ENCODE measurements at regions not wholly inside any gene's neighbourhood (a gene's known extent, or its start where the extent isn't known, plus 50 kb on each side); places are given as distances from the start of the nearest gene placed in this dataset.

GRCh38 chr20:24402188-24402587, 67.2 kb upstream of the SYNDIG1 start:
- Mint-ChIP-seq H3K36me3 (ENCODE audit: insufficient read depth, unreplicated experiment) (no peaks in the 10 kb centered on the region), H3K4me3 (ENCODE audit: unreplicated experiment) (no peak overlapping the region), H3K27ac (ENCODE audit: unreplicated experiment) (no peak overlapping the region), H3K27me3 (ENCODE audit: insufficient read depth, unreplicated experiment) (peaks cover 11% of the 10 kb centered on the region), H3K4me1 (ENCODE audit: low read depth, unreplicated experiment) (no peaks in the 10 kb centered on the region), H3K9me3 (ENCODE audit: unreplicated experiment) (no peaks in the 10 kb centered on the region)
- BruUV-seq (replicated peaks), result no TSS peak
- ChIA-PET POLR2A (no interaction called here), CTCF (no interaction called here)
- TF ChIP-seq CTCF (IDR thresholded peaks at IDR 0.05; ENCODE audit: insufficient read depth in 1 of 2, low read depth in 1 of 2, low read length in 1 of 2, severe bottlenecking in 1 of 2, unreplicated experiment in 1 of 2), result no peak
- intact Hi-C loops (cut with micrococcal nuclease; ENCODE audit: unreplicated experiment), result no loop called here
- Histone ChIP-seq H3K4me3 (ENCODE audit: low read depth, low read length) (no peak overlapping the region), H3K27me3 (replicated peaks; ENCODE audit: control insufficient read depth, insufficient read depth, low read length) (no peaks in the 10 kb centered on the region), H3K36me3 (ENCODE audit: control insufficient read depth, insufficient read depth, low read length) (no peaks in the 10 kb centered on the region), H3K4me1 (no peaks in the 10 kb centered on the region), H3K9me3 (no peaks in the 10 kb centered on the region; the same call in 1 of the 2 replicates)
- DNase-seq, result no peak

GRCh38 chr20:24395151-24395550, 74.3 kb upstream of the SYNDIG1 start:
- H3K27me3 ChIP-seq (replicated peaks; ENCODE audit: control insufficient read depth, insufficient read depth, low read length), result no peaks in the 10 kb centered on the region; the same call in 1 of the 2 replicates
- Mint-ChIP-seq H3K4me1 (ENCODE audit: low read depth, unreplicated experiment) (no peaks in the 10 kb centered on the region), H3K4me3 (ENCODE audit: unreplicated experiment) (no peak overlapping the region), H3K36me3 (ENCODE audit: insufficient read depth, unreplicated experiment) (no peaks in the 10 kb centered on the region), H3K27ac (ENCODE audit: unreplicated experiment) (no peak overlapping the region), H3K9me3 (ENCODE audit: unreplicated experiment) (no peaks in the 10 kb centered on the region), H3K27me3 (ENCODE audit: insufficient read depth, unreplicated experiment) (peaks cover 24% of the 10 kb centered on the region)
- no peaks in the 10 kb centered on the region for H3K9me3 ChIP-seq
- H3K4me3 ChIP-seq (ENCODE audit: low read depth, low read length), result no peak overlapping the region
- ChIA-PET CTCF (no interaction called here), POLR2A (no interaction called here)
- no peaks in the 10 kb centered on the region for H3K36me3 ChIP-seq (ENCODE audit: control insufficient read depth, insufficient read depth, low read length)
- intact Hi-C loops (cut with micrococcal nuclease; ENCODE audit: unreplicated experiment), result no loop called here
- no peak for DNase-seq
- no TSS peak for BruUV-seq (replicated peaks)
- no peaks in the 10 kb centered on the region for H3K4me1 ChIP-seq
- TF ChIP-seq CTCF (IDR thresholded peaks at IDR 0.05; ENCODE audit: insufficient read depth in 1 of 2, low read depth in 1 of 2, low read length in 1 of 2, severe bottlenecking in 1 of 2, unreplicated experiment in 1 of 2), result no peak

- no peaks in the 10 kb centered on the region for H3K9me3 Mint-ChIP-seq (ENCODE audit: unreplicated experiment)
- CTCF ChIA-PET, result no interaction called here
- no peak overlapping the region for H3K27ac Mint-ChIP-seq (ENCODE audit: unreplicated experiment)
- H3K4me1 Mint-ChIP-seq (ENCODE audit: low read depth, unreplicated experiment), result no peaks in the 10 kb centered on the region
- Histone ChIP-seq H3K9me3 (no peaks in the 10 kb centered on the region), H3K4me1 (no peaks in the 10 kb centered on the region), H3K4me3 (ENCODE audit: low read depth, low read length) (no peak overlapping the region), H3K27me3 (replicated peaks; ENCODE audit: control insufficient read depth, insufficient read depth, low read length) (no peaks in the 10 kb centered on the region; the same call in 1 of the 2 replicates), H3K36me3 (ENCODE audit: control insufficient read depth, insufficient read depth, low read length) (no peaks in the 10 kb centered on the region)
- no peak for TF ChIP-seq CTCF (IDR thresholded peaks at IDR 0.05; ENCODE audit: insufficient read depth in 1 of 2, low read depth in 1 of 2, low read length in 1 of 2, severe bottlenecking in 1 of 2, unreplicated experiment in 1 of 2)
- H3K27me3 Mint-ChIP-seq (ENCODE audit: insufficient read depth, unreplicated experiment), result peaks cover 25% of the 10 kb centered on the region
- H3K36me3 Mint-ChIP-seq (ENCODE audit: insufficient read depth, unreplicated experiment), result no peaks in the 10 kb centered on the region
- POLR2A ChIA-PET, result no interaction called here
- DNase-seq, result no peak
- BruUV-seq (replicated peaks), result no TSS peak
- intact Hi-C loops (cut with micrococcal nuclease; ENCODE audit: unreplicated experiment), result no loop called here
- no peak overlapping the region for H3K4me3 Mint-ChIP-seq (ENCODE audit: unreplicated experiment)
Observed at GRCh38 chr20:24393903-24394302, 75.5 kb upstream of the SYNDIG1 start.

All from Caco-2 (cell line).